Neural progenitor cell (in vitro differentiated cells): ENCODE measurements at regions not wholly inside any gene's neighbourhood (a gene's known extent, or its start where the extent isn't known, plus 50 kb on each side); places are given as distances from the start of the nearest gene placed in this dataset.

Experiments used
- DNase-seq: peaks from one replicate; pipeline ENCODE4 v3.0.0-alpha.2; 2016; ENCODE audit warnings: low spot score
- H2AFZ ChIP-seq: fragments of 200-600 bp; sonication (generic); replicated peaks from 2 replicates; pipeline ENCODE4 v1.6.1; 2016; ENCODE audit warnings: antibody characterized with exemption
- H3F3A ChIP-seq: fragments of 200-600 bp; sonication (generic); 2 replicates; pipeline ENCODE4 v1.6.1; 2016; ENCODE audit warnings: antibody characterized with exemption, low read depth
- H3K27ac ChIP-seq: fragments of 200-600 bp; sonication (generic); 2 replicates; pipeline ENCODE4 v1.5.1; 2016; ENCODE audit warnings: mild to moderate bottlenecking
- H3K27me3 ChIP-seq: fragments of 200-600 bp; sonication (generic); 2 replicates; pipeline ENCODE4 v1.6.1; 2016; ENCODE audit warnings: mild to moderate bottlenecking, moderate library complexity
- H3K36me3 ChIP-seq: fragments of 200-600 bp; sonication (generic); 2 replicates; pipeline ENCODE4 v1.5.1; 2016
- H3K4me1 ChIP-seq: fragments of 200-600 bp; sonication (generic); 2 replicates; pipeline ENCODE4 v1.6.1; 2016; ENCODE audit warnings: mixed run types
- H3K4me2 ChIP-seq: fragments of 200-600 bp; sonication (generic); 2 replicates; pipeline ENCODE4 v1.6.1; 2016
- H3K4me3 ChIP-seq: fragments of 200-600 bp; sonication (generic); 2 replicates; pipeline ENCODE4 v1.5.1; 2016
- H3K79me2 ChIP-seq: fragments of 200-600 bp; sonication (generic); 2 replicates; pipeline ENCODE4 v1.6.1; 2016; ENCODE audit warnings: low read depth
- H3K9ac ChIP-seq: fragments of 200-600 bp; sonication (generic); 2 replicates; pipeline ENCODE4 v1.6.1; 2016
- H3K9me3 ChIP-seq: fragments of 200-600 bp; sonication (generic); 2 replicates; pipeline ENCODE4 v1.5.1; 2016; ENCODE audit warnings: low read depth
- H4K20me1 ChIP-seq: fragments of 200-600 bp; sonication (generic); 2 replicates; pipeline ENCODE4 v1.6.1; 2016; ENCODE audit warnings: low read depth
- H3K27ac Mint-ChIP-seq: 3 replicates; pipeline ENCODE4 v1.8.0; 2021; ENCODE audit warnings: mixed read lengths
- H3K27me3 Mint-ChIP-seq: 2 replicates; pipeline ENCODE4 v1.8.0; 2022; ENCODE audit warnings: low read depth, mild to moderate bottlenecking, inconsistent platforms, moderate library complexity, mixed read lengths; ENCODE audit not compliant: insufficient read depth
- H3K36me3 Mint-ChIP-seq: 3 replicates; pipeline ENCODE4 v1.8.0; 2021; ENCODE audit warnings: mixed read lengths
- H3K4me1 Mint-ChIP-seq: 3 replicates; pipeline ENCODE4 v1.8.0; 2021; ENCODE audit warnings: mixed read lengths
- H3K4me3 Mint-ChIP-seq: 3 replicates; pipeline ENCODE4 v1.8.0; 2021; ENCODE audit warnings: mild to moderate bottlenecking, moderate library complexity, mixed read lengths
- H3K9me3 Mint-ChIP-seq: 3 replicates; pipeline ENCODE4 v1.8.0; 2020; ENCODE audit warnings: mixed read lengths
- EZH2 ChIP-seq: fragments of 200-600 bp; sonication (generic); IDR thresholded peaks from 2 replicates; pipeline ENCODE4 v1.6.1; 2017; ENCODE audit warnings: antibody characterized with exemption, mild to moderate bottlenecking, moderate library complexity
- EZH2phosphoT487 ChIP-seq: fragments of 200-600 bp; sonication (generic); IDR thresholded peaks from 2 replicates; pipeline ENCODE4 v1.6.1; 2017; ENCODE audit warnings: antibody characterized with exemption
- TF ChIP-seq, protein P1 (sequence below): fragments of 200-600 bp; sonication (generic); IDR thresholded peaks from 2 replicates; pipeline ENCODE4 v1.5.1; 2017; ENCODE audit warnings: antibody characterized with exemption, mild to moderate bottlenecking

DNA sequence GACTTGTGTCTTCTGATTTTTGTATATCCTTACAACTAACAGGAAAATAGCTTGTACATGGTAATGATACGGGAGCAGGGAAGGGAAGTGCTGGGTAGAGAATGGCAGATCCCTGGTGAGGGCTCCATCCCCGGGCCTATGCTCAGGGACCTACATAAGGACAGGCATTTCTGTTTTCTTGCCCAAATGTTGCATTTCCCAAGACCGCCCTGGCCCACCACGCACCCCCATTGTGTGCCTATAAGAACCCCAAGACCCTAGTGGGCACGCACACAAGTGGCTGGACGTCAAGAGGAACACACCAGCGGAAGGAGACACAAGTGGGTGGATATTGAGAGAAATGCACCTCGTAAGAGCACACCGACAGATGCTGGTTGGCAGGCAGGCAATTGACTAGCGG is 616.3 kb upstream of the MAN1A1 start:
- H3K27me3 Mint-ChIP-seq = no peaks in the 10 kb centered on the region
- DNase-seq = no peak
- no peak overlapping the region for H3K4me3 Mint-ChIP-seq
- H3F3A ChIP-seq = no peaks in the 10 kb centered on the region
- H3K36me3 Mint-ChIP-seq = no peaks in the 10 kb centered on the region
- H2AFZ ChIP-seq = no peak overlapping the region
- H3K79me2 ChIP-seq = no peaks in the 10 kb centered on the region
- H3K36me3 ChIP-seq = no peaks in the 10 kb centered on the region
- no peak overlapping the region for H3K27ac ChIP-seq
- H3K9me3 Mint-ChIP-seq = peaks cover 2% of the 10 kb centered on the region
- H3K27ac Mint-ChIP-seq = no peak overlapping the region
- no peak overlapping the region for H3K9ac ChIP-seq
- H3K9me3 ChIP-seq = no peaks in the 10 kb centered on the region
- H3K4me2 ChIP-seq = no peak overlapping the region
- no peaks in the 10 kb centered on the region for H3K4me1 Mint-ChIP-seq
- H4K20me1 ChIP-seq = no peaks in the 10 kb centered on the region
- H3K4me1 ChIP-seq = no peaks in the 10 kb centered on the region
- no peak overlapping the region for H3K4me3 ChIP-seq
- no peak for TF ChIP-seq EZH2
- TF ChIP-seq, protein P1, sequence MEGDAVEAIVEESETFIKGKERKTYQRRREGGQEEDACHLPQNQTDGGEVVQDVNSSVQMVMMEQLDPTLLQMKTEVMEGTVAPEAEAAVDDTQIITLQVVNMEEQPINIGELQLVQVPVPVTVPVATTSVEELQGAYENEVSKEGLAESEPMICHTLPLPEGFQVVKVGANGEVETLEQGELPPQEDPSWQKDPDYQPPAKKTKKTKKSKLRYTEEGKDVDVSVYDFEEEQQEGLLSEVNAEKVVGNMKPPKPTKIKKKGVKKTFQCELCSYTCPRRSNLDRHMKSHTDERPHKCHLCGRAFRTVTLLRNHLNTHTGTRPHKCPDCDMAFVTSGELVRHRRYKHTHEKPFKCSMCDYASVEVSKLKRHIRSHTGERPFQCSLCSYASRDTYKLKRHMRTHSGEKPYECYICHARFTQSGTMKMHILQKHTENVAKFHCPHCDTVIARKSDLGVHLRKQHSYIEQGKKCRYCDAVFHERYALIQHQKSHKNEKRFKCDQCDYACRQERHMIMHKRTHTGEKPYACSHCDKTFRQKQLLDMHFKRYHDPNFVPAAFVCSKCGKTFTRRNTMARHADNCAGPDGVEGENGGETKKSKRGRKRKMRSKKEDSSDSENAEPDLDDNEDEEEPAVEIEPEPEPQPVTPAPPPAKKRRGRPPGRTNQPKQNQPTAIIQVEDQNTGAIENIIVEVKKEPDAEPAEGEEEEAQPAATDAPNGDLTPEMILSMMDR = no peak
- TF ChIP-seq EZH2phosphoT487 = no peak
- H3K27me3 ChIP-seq = no peaks in the 10 kb centered on the region

- Histone ChIP-seq H2AFZ (no peak overlapping the region), H3K9me3 (no peaks in the 10 kb centered on the region), H3K4me1 (no peaks in the 10 kb centered on the region), H3K36me3 (no peaks in the 10 kb centered on the region), H4K20me1 (no peaks in the 10 kb centered on the region), H3K27ac (no peak overlapping the region), H3K79me2 (no peaks in the 10 kb centered on the region), H3K4me2 (no peak overlapping the region), H3K27me3 (no peaks in the 10 kb centered on the region), H3K9ac (no peak overlapping the region), H3F3A (no peaks in the 10 kb centered on the region), H3K4me3 (no peak overlapping the region)
- no peak for DNase-seq
- H3K9me3 Mint-ChIP-seq = peaks cover 2% of the 10 kb centered on the region
- H3K4me1 Mint-ChIP-seq = no peaks in the 10 kb centered on the region
- TF ChIP-seq EZH2phosphoT487 = no peak
- TF ChIP-seq, protein P1 = no peak
- H3K27ac Mint-ChIP-seq = no peak overlapping the region
- H3K36me3 Mint-ChIP-seq = no peaks in the 10 kb centered on the region
- no peak overlapping the region for H3K4me3 Mint-ChIP-seq
- H3K27me3 Mint-ChIP-seq = no peaks in the 10 kb centered on the region
Observed at GRCh38 chr6:119965008-119965407, 615.4 kb upstream of the MAN1A1 start.

- H3K4me3 Mint-ChIP-seq = no peak overlapping the region
- H3K4me1 Mint-ChIP-seq = no peaks in the 10 kb centered on the region
- Histone ChIP-seq H3K79me2 (no peaks in the 10 kb centered on the region), H2AFZ (no peak overlapping the region), H3K27me3 (no peaks in the 10 kb centered on the region), H4K20me1 (no peaks in the 10 kb centered on the region), H3K36me3 (no peaks in the 10 kb centered on the region), H3K4me3 (no peak overlapping the region), H3K9ac (no peak overlapping the region), H3K4me2 (no peak overlapping the region), H3F3A (no peaks in the 10 kb centered on the region), H3K4me1 (no peaks in the 10 kb centered on the region), H3K27ac (no peak overlapping the region), H3K9me3 (no peaks in the 10 kb centered on the region)
- TF ChIP-seq EZH2phosphoT487 = no peak
- no peak for TF ChIP-seq EZH2
- TF ChIP-seq, protein P1 = no peak
- no peak for DNase-seq
- H3K27me3 Mint-ChIP-seq = no peaks in the 10 kb centered on the region
- H3K27ac Mint-ChIP-seq = no peak overlapping the region
- H3K9me3 Mint-ChIP-seq = peaks cover 2% of the 10 kb centered on the region
- H3K36me3 Mint-ChIP-seq = no peaks in the 10 kb centered on the region
Observed at GRCh38 chr6:119962505-119962904, 612.9 kb upstream of the MAN1A1 start.

- no peak overlapping the region for H3K27ac ChIP-seq
- no peaks in the 10 kb centered on the region for H3K36me3 ChIP-seq
- H2AFZ ChIP-seq = no peak overlapping the region
- no peak for DNase-seq
- no peaks in the 10 kb centered on the region for H3K27me3 Mint-ChIP-seq
- no peak overlapping the region for H3K4me3 ChIP-seq
- no peaks in the 10 kb centered on the region for H3K27me3 ChIP-seq
- H3F3A ChIP-seq = no peaks in the 10 kb centered on the region
- no peaks in the 10 kb centered on the region for H3K9me3 ChIP-seq
- no peak overlapping the region for H3K4me2 ChIP-seq
- no peak overlapping the region for H3K27ac Mint-ChIP-seq
- peaks cover 9% of the 10 kb centered on the region for H3K4me1 ChIP-seq
- peaks cover 2% of the 10 kb centered on the region for H3K9me3 Mint-ChIP-seq
- H3K4me1 Mint-ChIP-seq = no peaks in the 10 kb centered on the region
- H3K36me3 Mint-ChIP-seq = no peaks in the 10 kb centered on the region
- H4K20me1 ChIP-seq = no peaks in the 10 kb centered on the region
- no peaks in the 10 kb centered on the region for H3K79me2 ChIP-seq
- TF ChIP-seq, protein P1 = no peak
- no peak for TF ChIP-seq EZH2
- no peak for TF ChIP-seq EZH2phosphoT487
- H3K9ac ChIP-seq = no peak overlapping the region
- H3K4me3 Mint-ChIP-seq = no peak overlapping the region
Observed at GRCh38 chr6:119961450-119961849, 611.9 kb upstream of the MAN1A1 start.
